Psoas muscle (tissue), 7 donors: ENCODE measurements at regions not wholly inside any gene's neighbourhood (a gene's known extent, or its start where the extent isn't known, plus 50 kb on each side); places are given as distances from the start of the nearest gene placed in this dataset.

ENCODE experiments used
- ATAC-seq, 4 donors: fragments of 200-7000 bp; cut with Tn5 transposase; one replicate each; pipeline ENCODE4 v1.9.1; 2020; ENCODE audit warnings: moderate library complexity in 3 of 4, mild to moderate bottlenecking in 2 of 4
- DNase-seq, 2 donors: peaks; one replicate each; pipeline ENCODE4 v3.0.0-alpha.2; 2020
- H3K27ac ChIP-seq: fragments of 200-600 bp; one replicate; pipeline ENCODE4 v1.8.0; 2022
- H3K27me3 ChIP-seq, 3 donors: fragments of 200-600 bp in 1 of 3; one replicate each; pipeline versions ENCODE4 v1.6.1 to v1.8.0; 2013 to 2022; ENCODE audit warnings: low read length in 2 of 3, mild to moderate bottlenecking in 2 of 3, moderate library complexity in 1 of 3; ENCODE audit not compliant: insufficient read depth in 3 of 3
- H3K36me3 ChIP-seq, 2 donors: fragments of 200-600 bp in 1 of 2; one replicate each; pipeline versions ENCODE4 v1.6.1 to v1.8.0; 2013 to 2022; ENCODE audit warnings: low read depth in 1 of 2, mild to moderate bottlenecking in 1 of 2, moderate library complexity in 1 of 2; ENCODE audit not compliant: insufficient read depth in 1 of 2
- H3K4me1 ChIP-seq: fragments of 200-600 bp; one replicate; pipeline ENCODE4 v1.8.0; 2022
- H3K4me3 ChIP-seq: fragments of 200-600 bp; one replicate; pipeline ENCODE4 v1.8.0; 2022; ENCODE audit warnings: mild to moderate bottlenecking
- H3K9me3 ChIP-seq: fragments of 200-600 bp; one replicate; pipeline ENCODE4 v1.8.0; 2022
- CTCF ChIP-seq: fragments of 200-600 bp; IDR thresholded peaks from one replicate; pipeline ENCODE4 v1.8.0; 2022; ENCODE audit warnings: antibody characterized with exemption
- WGBS, 3 donors: extraction: QIAGEN DNeasy Blood & Tissue Kit; methylation state at CpG; one replicate each; pipeline versions ENCODE4 v1.1.6 to v1.1.7; 2013; 5-methylcytosine and 5-hydroxymethylcytosine counted together
- intact Hi-C, 2 donors: fragments of 100-400 bp; cut with DNase I; formaldehyde crosslinking; loops; one replicate each; pipeline versions ENCODE4 v1.11.0 to v1.14.2; 2022
- donor health status: healthy with polysubstance abuse.
- donor health status: DM: no; HTN: no; CAD: no; lungs with moderate emphysema.
- donor health status: Bipolar disorder and iron deficiency.
- donor health status: healthy.
- donor health status: DM: yes; HTN: yes; CAD: no.
- donor health status: DM: no; HTN: no; CAD: no.
- donor health status: DM: yes; HTN: yes; CAD: no.

DNA sequence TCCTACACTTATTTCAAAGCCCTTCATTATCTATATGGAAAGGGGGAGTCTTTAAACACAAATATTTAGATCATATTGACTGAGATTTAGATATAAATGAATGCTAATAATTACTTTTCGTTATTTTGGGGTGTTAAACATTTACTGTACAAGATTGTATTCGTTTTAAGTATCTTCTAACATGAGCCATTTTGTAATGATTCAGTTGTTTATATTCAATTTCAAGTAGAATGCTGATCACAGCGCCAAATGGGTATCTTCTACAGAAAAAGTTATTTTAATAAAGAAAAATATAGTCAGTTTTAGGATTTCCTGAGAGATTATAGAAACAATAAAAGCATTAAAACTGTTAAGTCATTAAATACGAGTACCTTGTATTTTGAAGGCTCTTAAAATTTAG is 104.5 kb upstream of the HNRNPU start:
- Histone ChIP-seq H3K4me3 (peak overlapping the region; percentile 73), H3K27ac (peak overlapping the region; percentile 98), H3K36me3 (no peaks in the 10 kb centered on the region), H3K9me3 (no peaks in the 10 kb centered on the region), H3K27me3 (no peaks in the 10 kb centered on the region), H3K4me1 (peaks cover 41% of the 10 kb centered on the region)
- DNase-seq (no peak), ATAC-seq (no peak)
- 29 to 34% (median 33%) methylated on average over 4 of the region's 4 CpGs for WGBS, 3 donors
- no peak for TF ChIP-seq CTCF
- intact Hi-C loops = loop anchor here in 1 of 2 donors (10.0 kb wide), 1 partner anchor 314 kb away; the partner anchor contains the start of gene DESI2

DNA sequence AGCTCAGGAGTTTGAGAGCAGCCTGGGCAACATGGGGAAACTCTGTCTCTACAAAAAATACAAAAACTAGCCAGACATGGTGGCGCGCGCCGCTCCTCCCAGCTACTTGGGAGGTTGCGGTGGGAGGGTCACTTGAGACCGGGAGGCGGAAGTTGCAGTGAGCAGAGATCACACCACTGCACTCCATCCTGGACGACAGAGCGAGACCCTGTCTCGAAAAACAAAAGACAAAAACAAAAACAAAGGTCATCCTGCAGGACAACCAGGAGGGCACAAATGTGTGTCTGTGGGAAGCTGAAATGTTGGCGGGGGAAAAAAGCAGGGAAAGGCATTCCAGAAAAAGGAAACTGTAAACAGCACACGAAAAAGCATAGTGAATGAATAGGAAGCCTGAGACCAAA is 104.1 kb upstream of the HNRNPU start:
- intact Hi-C loops = loop anchor here in 1 of 2 donors (10.0 kb wide), 1 partner anchor 314 kb away; the partner anchor contains the start of gene DESI2
- Histone ChIP-seq H3K36me3 (no peaks in the 10 kb centered on the region), H3K27ac (peak overlapping the region; percentile 98), H3K4me3 (peak overlapping the region; percentile 73), H3K27me3 (no peaks in the 10 kb centered on the region), H3K4me1 (peaks cover 45% of the 10 kb centered on the region), H3K9me3 (no peaks in the 10 kb centered on the region)
- TF ChIP-seq CTCF = no peak
- no peak for ATAC-seq
- WGBS, 3 donors = 50 to 60% (median 51%) methylated on average over 12 of the region's 12 CpGs
- peak in 1 of 2 donors; percentile 56 for DNase-seq

- DNase-seq (no peak), ATAC-seq (no peak)
- Histone ChIP-seq H3K9me3 (no peaks in the 10 kb centered on the region), H3K36me3 (no peaks in the 10 kb centered on the region), H3K27me3 (no peaks in the 10 kb centered on the region), H3K4me1 (peaks cover 57% of the 10 kb centered on the region), H3K4me3 (no peak overlapping the region), H3K27ac (peak overlapping the region; percentile 98)
- TF ChIP-seq CTCF = no peak
- intact Hi-C loops = loop anchor here in 1 of 2 donors (10.0 kb wide), 1 partner anchor 312 kb away; the partner anchor contains the start of gene DESI2
- 71 to 85% (median 81%) methylated on average over 2 of the region's 2 CpGs for WGBS, 3 donors
Measured at GRCh38 chr1:244967159-244967558, 102.8 kb upstream of the HNRNPU start.

- Histone ChIP-seq H3K36me3 (no peaks in the 10 kb centered on the region), H3K27me3 (no peaks in the 10 kb centered on the region), H3K4me3 (peak overlapping the region; percentile 11), H3K4me1 (peaks cover 67% of the 10 kb centered on the region), H3K9me3 (no peaks in the 10 kb centered on the region), H3K27ac (peak overlapping the region; percentile 88)
- ATAC-seq (peak; percentile 56 to 71 (median 63)), DNase-seq (no peak)
- WGBS, 3 donors = 59 to 72% (median 64%) methylated on average over 8 of the region's 8 CpGs
- no peak for TF ChIP-seq CTCF
- intact Hi-C loops = loop anchor here in 1 of 2 donors (2.0 to 10.0 kb wide), 2 partner anchors 45 to 311 kb away; partner anchors contain the start of gene DESI2
Measured at GRCh38 chr1:244965185-244966030, 101.1 kb upstream of the HNRNPU start.
